Neural cell (in vitro differentiated cells): ENCODE measurements at regions not wholly inside any gene's neighbourhood (a gene's known extent, or its start where the extent isn't known, plus 50 kb on each side); places are given as distances from the start of the nearest gene placed in this dataset.

Source experiments
- H2AFZ ChIP-seq: fragments of 200-600, 300-800 bp; sonication (generic), shearing (Covaris generic); 2 replicates; pipeline ENCODE4 v1.6.0; 2014; ENCODE audit warnings: low read depth, mild to moderate bottlenecking, antibody characterized with exemption, low read length, moderate library complexity
- H3F3A ChIP-seq: fragments of 200-600 bp; shearing (Covaris generic); 2 replicates; pipeline ENCODE4 v1.6.1; 2016; ENCODE audit warnings: mild to moderate bottlenecking, moderate library complexity, mixed read lengths, antibody characterized with exemption, low read length; ENCODE audit not compliant: insufficient read depth, poor library complexity, severe bottlenecking
- H3K27ac ChIP-seq: fragments of 200-600, 300-800 bp; sonication (generic), shearing (Covaris generic); 2 replicates; pipeline ENCODE4 v1.5.1; 2014; ENCODE audit warnings: mild to moderate bottlenecking, low read length, moderate library complexity
- H3K27me3 ChIP-seq: fragments of 300-800, 200-600 bp; sonication (generic), shearing (Covaris generic); 2 replicates; pipeline ENCODE4 v1.6.0; 2014; ENCODE audit warnings: mild to moderate bottlenecking, low read depth, low read length, moderate library complexity; ENCODE audit not compliant: insufficient read depth
- H3K36me3 ChIP-seq: fragments of 300-800, 200-600 bp; sonication (generic), shearing (Covaris generic); 2 replicates; pipeline ENCODE4 v1.5.1; 2014; ENCODE audit warnings: mild to moderate bottlenecking, antibody characterized with exemption, low read length, moderate library complexity; ENCODE audit not compliant: insufficient read depth
- H3K4me2 ChIP-seq: fragments of 300-800, 200-600 bp; sonication (generic), shearing (Covaris generic); 2 replicates; pipeline ENCODE4 v1.6.0; 2014; ENCODE audit warnings: mild to moderate bottlenecking, low read length
- H3K4me3 ChIP-seq: fragments of 300-800, 200-600 bp; sonication (generic), shearing (Covaris generic); 2 replicates; pipeline ENCODE4 v1.5.1; 2014; ENCODE audit warnings: mild to moderate bottlenecking, low read length, moderate library complexity
- H3K79me2 ChIP-seq: fragments of 200-600 bp; shearing (Covaris generic); replicated peaks from 2 replicates; pipeline ENCODE4 v1.6.0; 2014; ENCODE audit warnings: mild to moderate bottlenecking, low read length, moderate library complexity; ENCODE audit not compliant: insufficient read depth
- H3K9ac ChIP-seq: fragments of 300-800, 200-600 bp; sonication (generic), shearing (Covaris generic); 2 replicates; pipeline ENCODE4 v1.6.1; 2016; ENCODE audit warnings: mild to moderate bottlenecking, low read length, mixed read lengths
- H3K9me2 ChIP-seq: fragments of 200-600 bp; shearing (Covaris generic); 2 replicates; pipeline ENCODE4 v1.6.1; 2016; ENCODE audit warnings: mild to moderate bottlenecking, low read length, mixed read lengths; ENCODE audit not compliant: insufficient read depth
- H3K9me3 ChIP-seq: fragments of 200-600, 300-800 bp; sonication (generic), shearing (Covaris generic); 2 replicates; pipeline ENCODE4 v1.6.1; 2016; ENCODE audit warnings: mild to moderate bottlenecking, mixed run types, low read length, moderate library complexity, mixed read lengths
- H4K20me1 ChIP-seq: fragments of 200-600 bp; shearing (Covaris generic); 2 replicates; pipeline ENCODE4 v1.6.1; 2016; ENCODE audit warnings: mild to moderate bottlenecking, mixed run types; ENCODE audit not compliant: insufficient read depth
- CTCF ChIP-seq: fragments of 450-650 bp; IDR thresholded peaks from 2 replicates; pipeline ENCODE4 v1.5.1; 2014; ENCODE audit warnings: antibody characterized with exemption, mild to moderate bottlenecking, moderate library complexity; ENCODE audit not compliant: poor library complexity, severe bottlenecking
- EP300 ChIP-seq: fragments of 450-650 bp; conservative IDR thresholded peaks from 2 replicates; pipeline ENCODE4 v1.6.1; 2014; ENCODE audit warnings: antibody characterized with exemption, mild to moderate bottlenecking, moderate library complexity; ENCODE audit not compliant: poor library complexity, severe bottlenecking
- EZH2 ChIP-seq: fragments of 200-600, 300-800 bp; shearing (Covaris generic), sonication (generic); IDR thresholded peaks from 2 replicates; pipeline ENCODE4 v1.6.1; 2014; ENCODE audit warnings: antibody characterized with exemption, low read length, borderline replicate concordance, mild to moderate bottlenecking; ENCODE audit not compliant: insufficient read depth, poor library complexity, severe bottlenecking
- MXI1 ChIP-seq: fragments of 450-650 bp; conservative IDR thresholded peaks from 2 replicates; pipeline ENCODE4 v1.6.1; 2014; ENCODE audit warnings: antibody characterized with exemption, mild to moderate bottlenecking; ENCODE audit not compliant: poor library complexity, severe bottlenecking
- POLR2AphosphoS5 ChIP-seq: IDR thresholded peaks from 2 replicates; pipeline ENCODE4 v1.6.1; 2012
- RAD21 ChIP-seq: fragments of 450-650 bp; conservative IDR thresholded peaks from 2 replicates; pipeline ENCODE4 v1.6.1; 2014; ENCODE audit warnings: antibody characterized with exemption, mild to moderate bottlenecking, moderate library complexity
- REST ChIP-seq: IDR thresholded peaks from 2 replicates; pipeline ENCODE4 v1.6.1; 2012; ENCODE audit warnings: borderline replicate concordance
- SMC3 ChIP-seq: fragments of 450-650 bp; conservative IDR thresholded peaks from 2 replicates; pipeline ENCODE4 v1.6.1; 2014; ENCODE audit warnings: antibody characterized with exemption, mild to moderate bottlenecking, moderate library complexity; ENCODE audit not compliant: poor library complexity
- TAF1 ChIP-seq: IDR thresholded peaks from 2 replicates; pipeline ENCODE4 v1.6.1; 2012; ENCODE audit warnings: low read depth

GRCh38 chr18:60541661-60542060 is 169.1 kb upstream of the MC4R start:
- Histone ChIP-seq H3K9me2 (no peaks in the 10 kb centered on the region), H3K4me3 (no peak overlapping the region), H3K9me3 (no peaks in the 10 kb centered on the region), H3K27me3 (no peaks in the 10 kb centered on the region), H3K4me2 (no peak overlapping the region), H3K9ac (no peak overlapping the region), H3K36me3 (no peaks in the 10 kb centered on the region), H3K27ac (no peak overlapping the region), H3F3A (no peaks in the 10 kb centered on the region), H2AFZ (no peak overlapping the region), H3K79me2 (no peaks in the 10 kb centered on the region), H4K20me1 (no peaks in the 10 kb centered on the region)
- TF ChIP-seq RAD21 (no peak), SMC3 (no peak), MXI1 (no peak), TAF1 (no peak), EP300 (no peak), REST (no peak), EZH2 (no peak), CTCF (no peak), POLR2AphosphoS5 (no peak)

- Histone ChIP-seq H3F3A (no peaks in the 10 kb centered on the region), H3K79me2 (no peaks in the 10 kb centered on the region), H3K4me3 (no peak overlapping the region), H3K9me3 (no peaks in the 10 kb centered on the region), H2AFZ (no peak overlapping the region), H3K36me3 (no peaks in the 10 kb centered on the region), H3K9me2 (no peaks in the 10 kb centered on the region), H3K9ac (no peak overlapping the region), H3K27me3 (no peaks in the 10 kb centered on the region), H4K20me1 (no peaks in the 10 kb centered on the region), H3K4me2 (no peak overlapping the region), H3K27ac (no peak overlapping the region)
- no peak for TF ChIP-seq TAF1
- TF ChIP-seq POLR2AphosphoS5: no peak
- TF ChIP-seq RAD21: no peak
- TF ChIP-seq EZH2: no peak
- TF ChIP-seq EP300: no peak
Observed at GRCh38 chr18:60543646-60544045, 171.1 kb upstream of the MC4R start.
